Loucy (cell line): ENCODE measurements at regions not wholly inside any gene's neighbourhood (a gene's known extent, or its start where the extent isn't known, plus 50 kb on each side); places are given as distances from the start of the nearest gene placed in this dataset.

ENCODE experiments used
- EZH2phosphoT487 ChIP-seq: fragments of 200-600 bp; IDR thresholded peaks from 2 replicates; pipeline ENCODE4 v1.6.1; 2018; ENCODE audit warnings: antibody characterized with exemption, mild to moderate bottlenecking, moderate library complexity, borderline replicate concordance
- TF ChIP-seq, protein P1 (sequence below): fragments of 200-600 bp; sonication (generic); conservative IDR thresholded peaks from 2 replicates; pipeline ENCODE4 v1.5.1; 2014; ENCODE audit warnings: mild to moderate bottlenecking, antibody characterized with exemption, low read length

DNA sequence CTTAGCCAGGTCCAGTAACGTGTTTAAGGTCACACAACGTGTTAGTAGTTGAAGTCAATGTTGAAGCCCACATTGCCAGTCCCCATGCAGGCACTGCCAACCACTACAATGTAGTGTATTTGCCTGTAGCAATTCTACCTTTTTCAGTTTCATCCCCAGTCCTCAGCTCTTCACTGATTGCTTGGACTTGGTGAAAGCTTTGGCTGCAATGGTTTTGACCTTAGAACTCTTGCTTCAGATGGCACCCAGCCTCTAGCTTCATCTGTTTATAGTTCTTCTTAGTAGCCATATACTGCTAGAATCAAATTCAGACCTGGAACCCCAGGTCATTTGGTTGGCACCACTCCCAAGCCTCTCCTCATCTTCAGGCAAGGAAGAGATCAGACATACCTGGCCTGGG, 345.4 kb upstream of the SEMA6D start:
- TF ChIP-seq, protein P1, sequence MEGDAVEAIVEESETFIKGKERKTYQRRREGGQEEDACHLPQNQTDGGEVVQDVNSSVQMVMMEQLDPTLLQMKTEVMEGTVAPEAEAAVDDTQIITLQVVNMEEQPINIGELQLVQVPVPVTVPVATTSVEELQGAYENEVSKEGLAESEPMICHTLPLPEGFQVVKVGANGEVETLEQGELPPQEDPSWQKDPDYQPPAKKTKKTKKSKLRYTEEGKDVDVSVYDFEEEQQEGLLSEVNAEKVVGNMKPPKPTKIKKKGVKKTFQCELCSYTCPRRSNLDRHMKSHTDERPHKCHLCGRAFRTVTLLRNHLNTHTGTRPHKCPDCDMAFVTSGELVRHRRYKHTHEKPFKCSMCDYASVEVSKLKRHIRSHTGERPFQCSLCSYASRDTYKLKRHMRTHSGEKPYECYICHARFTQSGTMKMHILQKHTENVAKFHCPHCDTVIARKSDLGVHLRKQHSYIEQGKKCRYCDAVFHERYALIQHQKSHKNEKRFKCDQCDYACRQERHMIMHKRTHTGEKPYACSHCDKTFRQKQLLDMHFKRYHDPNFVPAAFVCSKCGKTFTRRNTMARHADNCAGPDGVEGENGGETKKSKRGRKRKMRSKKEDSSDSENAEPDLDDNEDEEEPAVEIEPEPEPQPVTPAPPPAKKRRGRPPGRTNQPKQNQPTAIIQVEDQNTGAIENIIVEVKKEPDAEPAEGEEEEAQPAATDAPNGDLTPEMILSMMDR, result no peak
- no peak for TF ChIP-seq EZH2phosphoT487
